Motor neuron (in vitro differentiated cells): ENCODE measurements at regions not wholly inside any gene's neighbourhood (a gene's known extent, or its start where the extent isn't known, plus 50 kb on each side); places are given as distances from the start of the nearest gene placed in this dataset.

Experiments used
- ATAC-seq, 8 experiments: fragments of 200-7000 bp; cut with Tn5 transposase; replicated peaks in 6 of 8; 2 replicates each; pipeline ENCODE4 v1.8.0; 2021; ENCODE audit warnings: mild to moderate bottlenecking in 8 of 8, moderate library complexity in 8 of 8
- H3K27ac ChIP-seq, 2 donors: fragments of 250-450 bp; sonication (Bioruptor Pico); 2 replicates each; pipeline ENCODE4 v1.9.0; 2021; ENCODE audit warnings: antibody characterized with exemption in 2 of 2, mild to moderate bottlenecking in 2 of 2, moderate library complexity in 1 of 2
- H3K4me1 ChIP-seq, 2 donors: fragments of 250-450 bp; sonication (Bioruptor Pico); replicated peaks in 1 of 2; 2 replicates each; pipeline ENCODE4 v1.6.1; 2021; ENCODE audit warnings: antibody characterized with exemption in 2 of 2, mild to moderate bottlenecking in 2 of 2, moderate library complexity in 1 of 2
- H3K4me3 ChIP-seq, 5 donors: fragments of 250-450 bp; sonication (Bioruptor Pico); 2 replicates each; pipeline ENCODE4 v1.9.0; 2021; ENCODE audit warnings: antibody characterized with exemption in 5 of 5, mild to moderate bottlenecking in 5 of 5, moderate library complexity in 4 of 5
- WGBS, 10 experiments: fragments of 450-650 bp; shearing (Covaris generic); methylation state at CpG; one replicate each; pipeline ENCODE4 v1.0.0; 2022; 5-methylcytosine and 5-hydroxymethylcytosine counted together
- in situ Hi-C, 9 experiments: fragments of 400-800 bp; cut with MboI; loops; one replicate each; pipeline ENCODE4 v1.15.0; 2021; ENCODE audit warnings: low sequenced_read_pairs in 9 of 9, low pct_unique_long_range_greater_than_20kb in 2 of 9; ENCODE audit not compliant: unreplicated experiment in 9 of 9

- WGBS, 10 experiments: 50 to 100% (median 83%) methylated on average over 1 to 3 of the region's 3 CpGs
Measured at GRCh38 chr12:29970501-29970900, 186.8 kb upstream of the TMTC1 start.

GRCh38 chr12:29962276-29963035 is 178.7 kb upstream of the TMTC1 start:
- WGBS, 10 experiments: 28 to 100% (median 77%) methylated on average over 2 to 6 of the region's 6 CpGs
- no peak overlapping the region for H3K27ac ChIP-seq
- peak in 1 of 8 experiments; percentile 18 for ATAC-seq
- in situ Hi-C loops: no loop called here
- H3K4me1 ChIP-seq: peaks cover 0 to 16% of the 10 kb centered on the region in 2 donors
- H3K4me3 ChIP-seq: no peak overlapping the region

More at GRCh38 chr12:29970501-29970900, 186.8 kb upstream of the TMTC1 start:
- no peak overlapping the region for H3K4me3 ChIP-seq
- H3K4me1 ChIP-seq: no peaks in the 10 kb centered on the region
- H3K27ac ChIP-seq: no peak overlapping the region
- in situ Hi-C loops: no loop called here
- ATAC-seq: peak in 1 of 8 experiments; percentile 21

- H3K27ac ChIP-seq: no peak overlapping the region
- WGBS, 10 experiments: 33 to 83% (median 71%) methylated on average over 2 to 4 of the region's 4 CpGs
- in situ Hi-C loops: no loop called here
- no peak for ATAC-seq
- peaks cover 0 to 16% of the 10 kb centered on the region in 2 donors for H3K4me1 ChIP-seq
- no peak overlapping the region for H3K4me3 ChIP-seq
Measured at GRCh38 chr12:29961231-29961630, 177.5 kb upstream of the TMTC1 start.

- peaks cover 0 to 16% of the 10 kb centered on the region in 2 donors for H3K4me1 ChIP-seq
- in situ Hi-C loops: no loop called here
- H3K27ac ChIP-seq: no peak overlapping the region
- peak in 2 of 8 experiments; percentile 49 to 64 for ATAC-seq
- 20 to 100% (median 52%) methylated on average over 1 to 2 of the region's 2 CpGs; no CpG with 5 or more reads in 2 of the 10 experiments for WGBS, 10 experiments
- H3K4me3 ChIP-seq: no peak overlapping the region
Measured at GRCh38 chr12:29960122-29960521, 176.4 kb upstream of the TMTC1 start.

GRCh38 chr12:29957835-29958234 is 174.1 kb upstream of the TMTC1 start:
- H3K4me1 ChIP-seq: peaks cover 0 to 16% of the 10 kb centered on the region in 2 donors
- in situ Hi-C loops: no loop called here
- H3K4me3 ChIP-seq: no peak overlapping the region
- ATAC-seq: no peak
- no peak overlapping the region for H3K27ac ChIP-seq
- WGBS, 10 experiments: 19 to 89% (median 65%) methylated on average over 1 to 2 of the region's 2 CpGs

- ATAC-seq: no peak
- H3K27ac ChIP-seq: no peak overlapping the region
- H3K4me3 ChIP-seq: no peak overlapping the region
- in situ Hi-C loops: no loop called here
- 21 to 88% (median 54%) methylated on average over 2 to 5 of the region's 5 CpGs; no CpG with 5 or more reads in 1 of the 10 experiments for WGBS, 10 experiments
- H3K4me1 ChIP-seq: peaks cover 0 to 4% of the 10 kb centered on the region in 2 donors
Measured at GRCh38 chr12:29945904-29946303, 162.2 kb upstream of the TMTC1 start.

GRCh38 chr12:29944269-29945000 is 160.7 kb upstream of the TMTC1 start:
- 60 to 100% (median 100%) methylated on average over 1 to 2 of the region's 2 CpGs; no CpG with 5 or more reads in 3 of the 10 experiments for WGBS, 10 experiments
- ATAC-seq: peak in 5 of 8 experiments; percentile 52 to 81 (median 63)

GRCh38 chr12:29943683-29944082 is 159.9 kb upstream of the TMTC1 start:
- H3K4me1 ChIP-seq: peaks cover 0 to 4% of the 10 kb centered on the region in 2 donors
- in situ Hi-C loops: no loop called here
- no peak overlapping the region for H3K4me3 ChIP-seq
- WGBS, 10 experiments: 0 to 100% (median 80%) methylated on average over 1 to 2 of the region's 2 CpGs
- ATAC-seq: peak in 1 of 8 experiments; percentile 43
- no peak overlapping the region for H3K27ac ChIP-seq

More at GRCh38 chr12:29944269-29945000, 160.7 kb upstream of the TMTC1 start:
- in situ Hi-C loops: no loop called here
- Histone ChIP-seq H3K4me3 (no peak overlapping the region), H3K4me1 (peaks cover 0 to 4% of the 10 kb centered on the region in 2 donors), H3K27ac (no peak overlapping the region)

- no peak for ATAC-seq
- in situ Hi-C loops: no loop called here
Measured at GRCh38 chr12:29940811-29941210, 157.1 kb upstream of the TMTC1 start.

GRCh38 chr12:29930503-29930902 is 146.8 kb upstream of the TMTC1 start:
- no peaks in the 10 kb centered on the region for H3K4me1 ChIP-seq
- in situ Hi-C loops: no loop called here
- no peak for ATAC-seq
- H3K27ac ChIP-seq: no peak overlapping the region
- H3K4me3 ChIP-seq: no peak overlapping the region

More at GRCh38 chr12:29940811-29941210, 157.1 kb upstream of the TMTC1 start:
- H3K4me1 ChIP-seq: peaks cover 0 to 4% of the 10 kb centered on the region in 2 donors
- no peak overlapping the region for H3K4me3 ChIP-seq
- no peak overlapping the region for H3K27ac ChIP-seq

GRCh38 chr12:29929295-29929694 is 145.6 kb upstream of the TMTC1 start:
- Histone ChIP-seq H3K4me1 (no peaks in the 10 kb centered on the region), H3K4me3 (no peak overlapping the region), H3K27ac (no peak overlapping the region)
- 0 to 86% (median 71%) methylated on average over 1 to 2 of the region's 2 CpGs; no CpG with 5 or more reads in 1 of the 10 experiments for WGBS, 10 experiments
- in situ Hi-C loops: no loop called here
- ATAC-seq: no peak

GRCh38 chr12:29921307-29921706 is 137.6 kb upstream of the TMTC1 start:
- H3K4me1 ChIP-seq: no peaks in the 10 kb centered on the region
- ATAC-seq: peak in 3 of 8 experiments; percentile 23 to 87 (median 64)
- WGBS, 10 experiments: 0 to 100% (median 75%) methylated on average over 1 of the region's 1 CpG; no CpG with 5 or more reads in 5 of the 10 experiments
- H3K27ac ChIP-seq: no peak overlapping the region
- no peak overlapping the region for H3K4me3 ChIP-seq
- in situ Hi-C loops: no loop called here

GRCh38 chr12:29908157-29908556 is 124.4 kb upstream of the TMTC1 start:
- Histone ChIP-seq H3K4me1 (no peaks in the 10 kb centered on the region), H3K4me3 (no peak overlapping the region), H3K27ac (no peak overlapping the region)
- 0 to 83% (median 44%) methylated on average over 1 of the region's 1 CpG; no CpG with 5 or more reads in 2 of the 10 experiments for WGBS, 10 experiments
- in situ Hi-C loops: no loop called here
- no peak for ATAC-seq
